ENCODE measurements at regions not wholly inside any gene's neighbourhood (a gene's known extent, or its start where the extent isn't known, plus 50 kb on each side); places are given as distances from the start of the nearest gene placed in this dataset.

GRCh38 chr13:78341032-78341431 is 262.3 kb downstream of the POU4F1 start:
- no peak for DNase-seq
- intact Hi-C loops (cut with DNase I), result no loop called here

- no peak for DNase-seq
- intact Hi-C loops (cut with DNase I), result no loop called here
Measured at GRCh38 chr13:78339927-78340326, 263.4 kb downstream of the POU4F1 start.

- intact Hi-C loops (cut with DNase I), result no loop called here
- DNase-seq, result no peak
Measured at GRCh38 chr13:78334059-78334458, 269.3 kb downstream of the POU4F1 start.

GRCh38 chr13:78326633-78327032 is 276.7 kb downstream of the POU4F1 start:
- peak in 1 of 10 donors; percentile 25 for DNase-seq
- intact Hi-C loops (cut with DNase I), result no loop called here

GRCh38 chr13:78325585-78325984 is 277.8 kb downstream of the POU4F1 start:
- intact Hi-C loops (cut with DNase I), result no loop called here

GRCh38 chr13:78323848-78324247 is 279.5 kb downstream of the POU4F1 start:
- DNase-seq, result no peak
- intact Hi-C loops (cut with DNase I), result no loop called here

More at GRCh38 chr13:78325585-78325984, 277.8 kb downstream of the POU4F1 start:
- DNase-seq, result no peak

GRCh38 chr13:78323040-78323439 is 280.3 kb downstream of the POU4F1 start:
- no peak for DNase-seq
- intact Hi-C loops (cut with DNase I), result no loop called here

GRCh38 chr13:78319101-78319627 is 284.2 kb downstream of the POU4F1 start:
- no peak for DNase-seq
- intact Hi-C loops (cut with DNase I), result no loop called here

- no peak for DNase-seq
- intact Hi-C loops (cut with DNase I), result no loop called here
Measured at GRCh38 chr13:78317030-78317429, 286.3 kb downstream of the POU4F1 start.

- intact Hi-C loops (cut with DNase I), result no loop called here
- DNase-seq, result no peak
Measured at GRCh38 chr13:78309497-78310180, 293.7 kb downstream of the POU4F1 start.

- intact Hi-C loops (cut with DNase I), result no loop called here
- no peak for DNase-seq
Measured at GRCh38 chr13:78306519-78307206, 296.7 kb downstream of the POU4F1 start.

GRCh38 chr13:78305171-78305570 is 298.2 kb downstream of the POU4F1 start:
- intact Hi-C loops (cut with DNase I), result no loop called here
- no peak for DNase-seq

GRCh38 chr13:78299832-78300623 is 303.3 kb downstream of the POU4F1 start:
- no peak for DNase-seq
- intact Hi-C loops (cut with DNase I), result no loop called here

GRCh38 chr13:78298657-78299056 is 304.7 kb downstream of the POU4F1 start:
- intact Hi-C loops (cut with DNase I), result no loop called here
- no peak for DNase-seq

- no peak for DNase-seq
- intact Hi-C loops (cut with DNase I), result no loop called here
Measured at GRCh38 chr13:78286748-78287147, 316.6 kb downstream of the POU4F1 start.

- intact Hi-C loops (cut with DNase I), result no loop called here
Measured at GRCh38 chr13:78265098-78265497, 338.3 kb downstream of the POU4F1 start.

GRCh38 chr13:78258304-78258703 is 339.7 kb upstream of the EDNRB start:
- intact Hi-C loops (cut with DNase I), result no loop called here
- DNase-seq, result peak in 1 of 10 donors; percentile 29

More at GRCh38 chr13:78265098-78265497, 338.3 kb downstream of the POU4F1 start:
- DNase-seq, result no peak

GRCh38 chr13:78256484-78256883 is 337.9 kb upstream of the EDNRB start:
- no peak for DNase-seq
- intact Hi-C loops (cut with DNase I), result no loop called here

- DNase-seq, result no peak
- intact Hi-C loops (cut with DNase I), result no loop called here
Measured at GRCh38 chr13:78254113-78254512, 335.5 kb upstream of the EDNRB start.

- DNase-seq, result no peak
- intact Hi-C loops (cut with DNase I), result no loop called here
Measured at GRCh38 chr13:78247362-78247761, 328.7 kb upstream of the EDNRB start.

Measured in posterior cingulate gyrus (tissue), 11 donors.